GM12878 (cell line): ENCODE measurements at regions not wholly inside any gene's neighbourhood (a gene's known extent, or its start where the extent isn't known, plus 50 kb on each side); places are given as distances from the start of the nearest gene placed in this dataset.

Source experiments
- ATAC-seq: fragments of 200-7000 bp; cut with Tn5 transposase; 3 replicates; pipeline ENCODE4 v1.9.1; 2020; ENCODE audit warnings: mild to moderate bottlenecking, moderate library complexity
- BruUV-seq: library from RNA; stranded (reverse); fragments of 400-500 nt; replicated peaks from 2 replicates; lab custom pipeline; 2021; lab: Mats Ljungman, UMichigan
- CTCF ChIA-PET: fragments of 300-600 bp; sonication (Branson Sonifier 250); formaldehyde crosslinking; extraction: SDS; loops from one replicate; lab custom pipeline; 2021; ENCODE audit warnings: inconsistent platforms; lab: Yijun Ruan, JAX
- POLR2A ChIA-PET: fragments of 350-600 bp; formaldehyde crosslinking; extraction: SDS; loops from one replicate; lab custom pipeline; 2021; ENCODE audit warnings: inconsistent platforms; lab: Charles Lee
- RAD21 ChIA-PET: fragments of 300-600 bp; sonication (Branson Sonifier 250); formaldehyde crosslinking; loops from one replicate; lab custom pipeline; 2023; ENCODE audit warnings: antibody characterized with exemption; ENCODE audit not compliant: unreplicated experiment; lab: Charles Lee
- SMC1A ChIA-PET: fragments of 300-600 bp; sonication (Branson Sonifier 250); formaldehyde crosslinking; loops from one replicate; lab custom pipeline; 2023; ENCODE audit not compliant: unreplicated experiment, uncharacterized antibody; lab: Charles Lee
- DNase-seq: peaks from one replicate; pipeline ENCODE4 v3.0.0-alpha.2; 2011; ENCODE audit warnings: low read depth, low spot score
- FAIRE-seq: peaks from 3 replicates; lab custom pipeline; 2011; peaks lifted over from hg19 to GRCh38; lab: Jason Lieb, UNC
- H2AFZ ChIP-seq: 2 replicates; pipeline ENCODE4 v1.6.0; 2011; ENCODE audit warnings: low read depth, low read length, control low read depth; ENCODE audit not compliant: control insufficient read depth
- H3K27ac ChIP-seq: 2 replicates; pipeline ENCODE4 v1.5.1; 2011; ENCODE audit warnings: control low read depth; ENCODE audit not compliant: control insufficient read depth, insufficient read depth
- H3K27me3 ChIP-seq, 2 experiments: replicated peaks in 1 of 2; 2 replicates each; pipeline versions ENCODE4 v1.6.0 to v1.6.1; 2011; ENCODE audit warnings: low read length in 1 of 2; ENCODE audit not compliant: control insufficient read depth in 2 of 2, insufficient read depth in 2 of 2
- H3K36me3 ChIP-seq, 2 experiments: 2 replicates each; pipeline ENCODE4 v1.5.1; 2011; ENCODE audit warnings: low read length in 1 of 2; ENCODE audit not compliant: control insufficient read depth in 2 of 2, insufficient read depth in 2 of 2
- H3K4me1 ChIP-seq: 2 replicates; pipeline ENCODE4 v1.6.1; 2011; ENCODE audit warnings: mild to moderate bottlenecking, low read length, moderate library complexity, mixed read lengths; ENCODE audit not compliant: control insufficient read depth, insufficient read depth
- H3K4me2 ChIP-seq: 2 replicates; pipeline ENCODE4 v1.6.0; 2011; ENCODE audit warnings: control low read depth; ENCODE audit not compliant: control insufficient read depth, insufficient read depth
- H3K4me3 ChIP-seq: fragments of 200-600 bp; sonication (generic); 2 replicates; pipeline ENCODE4 v1.5.1; 2016
- H3K79me2 ChIP-seq: 2 replicates; pipeline ENCODE4 v1.6.0; 2011; ENCODE audit warnings: low read length; ENCODE audit not compliant: control insufficient read depth, insufficient read depth
- H3K9ac ChIP-seq: 2 replicates; pipeline ENCODE4 v1.8.0; 2011; ENCODE audit warnings: low read length, control low read depth, mixed read lengths; ENCODE audit not compliant: control insufficient read depth, insufficient read depth
- H3K9me3 ChIP-seq: replicated peaks from 3 replicates; pipeline ENCODE4 v1.5.1; 2011; ENCODE audit warnings: mild to moderate bottlenecking, low read length; ENCODE audit not compliant: control insufficient read depth, insufficient read depth
- H4K20me1 ChIP-seq: 2 replicates; pipeline ENCODE4 v1.6.0; 2011; ENCODE audit not compliant: control insufficient read depth, insufficient read depth
- BHLHE40 ChIP-seq, 2 experiments: fragments of 450-650 bp in 1 of 2; IDR thresholded peaks; 2 replicates each; pipeline ENCODE4 v1.6.1; 2011 to 2017; ENCODE audit warnings: low read depth in 2 of 2, borderline replicate concordance in 1 of 2, improper control_type of control experiment in 1 of 2, low read length in 1 of 2, mild to moderate bottlenecking in 1 of 2
- E2F8 ChIP-seq: fragments of 450-650 bp; IDR thresholded peaks from 2 replicates; pipeline ENCODE4 v1.6.1; 2018; ENCODE audit warnings: mild to moderate bottlenecking, low read depth, moderate library complexity; ENCODE audit not compliant: partially characterized antibody
- ETV6 ChIP-seq, 2 experiments: fragments of 450-650 bp in 1 of 2; IDR thresholded peaks in 1 of 2; conservative IDR thresholded peaks in 1 of 2; 2 replicates each; pipeline ENCODE4 v1.6.1; 2014; ENCODE audit warnings: antibody characterized with exemption in 1 of 2, borderline replicate concordance in 1 of 2, low read depth in 1 of 2, mild to moderate bottlenecking in 1 of 2, moderate library complexity in 1 of 2
- GATAD2B ChIP-seq: fragments of 450-650 bp; conservative IDR thresholded peaks from 2 replicates; pipeline ENCODE4 v1.6.1; 2017; ENCODE audit warnings: low read depth, mild to moderate bottlenecking, moderate library complexity
- HDAC6 ChIP-seq: fragments of 200-600 bp; sonication (generic); IDR thresholded peaks from one replicate; pipeline ENCODE4 v1.8.0; 2017; ENCODE audit warnings: antibody characterized with exemption; ENCODE audit not compliant: unreplicated experiment
- HDGF ChIP-seq: fragments of 450-650 bp; IDR thresholded peaks from 2 replicates; pipeline ENCODE4 v1.6.1; 2016; ENCODE audit warnings: antibody characterized with exemption
- MYB ChIP-seq: fragments of 150-350 bp; IDR thresholded peaks from 2 replicates; pipeline ENCODE4 v1.6.1; 2014; ENCODE audit warnings: mild to moderate bottlenecking, low read depth, low read length, borderline replicate concordance
- NR2C2 ChIP-seq: IDR thresholded peaks from 2 replicates; pipeline ENCODE4 v1.6.1; 2011; ENCODE audit warnings: borderline replicate concordance, low read depth; ENCODE audit not compliant: control insufficient read depth, insufficient read length
- RAD51 ChIP-seq: fragments of 450-650 bp; IDR thresholded peaks from 2 replicates; pipeline ENCODE4 v1.6.1; 2016; ENCODE audit warnings: moderate library complexity, mild to moderate bottlenecking, inconsistent platforms
- SP1 ChIP-seq: IDR thresholded peaks from one replicate; pipeline ENCODE4 v1.6.1; 2011; ENCODE audit warnings: low read depth, low read length
- ZBTB40 ChIP-seq: fragments of 450-650 bp; IDR thresholded peaks from 2 replicates; pipeline ENCODE4 v1.6.1; 2016; ENCODE audit warnings: mild to moderate bottlenecking, moderate library complexity, borderline replicate concordance
- WGBS: methylation state at CpG from one replicate; pipeline ENCODE4 v1.1.6; 2016; ENCODE audit warnings: low lambda C conversion rate; ENCODE audit not compliant: insufficient replicate concordance, insufficient coverage; ENCODE audit errors: missing lambda C conversion rate; 5-methylcytosine and 5-hydroxymethylcytosine counted together
- in situ Hi-C: fragments of 300-500 bp; cut with MboI; formaldehyde crosslinking; loops from 9 replicates; pipeline ENCODE4 v1.14.3; 2018; ENCODE audit warnings: mixed read lengths
- intact Hi-C: fragments of 100-400 bp; cut with micrococcal nuclease; formaldehyde crosslinking; loops from one replicate; pipeline ENCODE4 v1.14.2; 2022; ENCODE audit not compliant: unreplicated experiment
- TF ChIP-seq, protein P1 (sequence below): IDR thresholded peaks from 2 replicates; pipeline ENCODE4 v1.6.1; 2011; ENCODE audit warnings: low read depth, low read length, improper control_type of control experiment, borderline replicate concordance

DNA sequence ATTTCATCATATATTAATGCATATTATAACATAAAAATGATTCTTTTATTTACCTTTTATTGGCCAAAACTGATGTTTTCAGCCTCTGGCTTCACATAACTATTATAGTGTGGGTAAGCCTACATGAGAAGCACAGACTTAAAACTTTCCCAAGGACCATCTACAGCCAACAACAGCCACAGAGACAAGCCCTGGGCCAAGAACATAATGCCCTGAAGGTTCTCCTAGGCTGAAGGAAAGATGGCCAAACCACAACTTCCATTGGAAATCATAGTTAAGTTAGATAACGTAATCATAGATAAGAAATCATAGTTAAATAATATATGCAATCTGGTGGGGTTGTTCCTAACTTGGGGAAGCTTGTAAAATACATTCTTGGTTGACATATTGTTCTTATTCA is 280.0 kb upstream of the EMCN start:
- 0% methylated on average over 1 of the region's 1 CpG for WGBS
- BruUV-seq, result no TSS peak
- in situ Hi-C loops, result no loop called here

More for the DNA sequence above, 280.0 kb upstream of the EMCN start:
- Histone ChIP-seq H3K4me1 (no peaks in the 10 kb centered on the region), H3K9me3 (no peaks in the 10 kb centered on the region), H3K27ac (no peak overlapping the region), H3K79me2 (no peaks in the 10 kb centered on the region), H3K36me3 (no peaks in the 10 kb centered on the region), H4K20me1 (no peaks in the 10 kb centered on the region), H3K9ac (no peak overlapping the region), H3K4me3 (no peak overlapping the region), H2AFZ (no peak overlapping the region), H3K4me2 (no peak overlapping the region), H3K27me3 (no peaks in the 10 kb centered on the region)
- DNase-seq, result no peak
- CTCF ChIA-PET, result no interaction called here
- POLR2A ChIA-PET, result no interaction called here
- intact Hi-C loops, result no loop called here
- SMC1A ChIA-PET, result interaction anchor here (0.6 kb wide), 1 partner anchor 45 kb away, joined by 3 read pairs; no protein-coding TSS in a partner anchor
- TF ChIP-seq, protein P1, sequence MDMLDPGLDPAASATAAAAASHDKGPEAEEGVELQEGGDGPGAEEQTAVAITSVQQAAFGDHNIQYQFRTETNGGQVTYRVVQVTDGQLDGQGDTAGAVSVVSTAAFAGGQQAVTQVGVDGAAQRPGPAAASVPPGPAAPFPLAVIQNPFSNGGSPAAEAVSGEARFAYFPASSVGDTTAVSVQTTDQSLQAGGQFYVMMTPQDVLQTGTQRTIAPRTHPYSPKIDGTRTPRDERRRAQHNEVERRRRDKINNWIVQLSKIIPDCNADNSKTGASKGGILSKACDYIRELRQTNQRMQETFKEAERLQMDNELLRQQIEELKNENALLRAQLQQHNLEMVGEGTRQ, result no peak
- TF ChIP-seq RAD51 (no peak), HDAC6 (no peak), BHLHE40 (IDR thresholded peaks at IDR 0.05; ENCODE audit: borderline replicate concordance in 1 of 2, low read depth in 2 of 2, low read length in 1 of 2) (no peak), ZBTB40 (no peak), ETV6 (conservative IDR thresholded peaks at IDR 0.05 in 1 of 2, IDR thresholded peaks at IDR 0.05 in 1 of 2; ENCODE audit: borderline replicate concordance in 1 of 2, low read depth in 1 of 2) (no peak), MYB (no peak), GATAD2B (no peak), HDGF (no peak), SP1 (no peak), E2F8 (no peak), NR2C2 (no peak)
- ATAC-seq, result no peak
- no peak for FAIRE-seq
- RAD21 ChIA-PET, result interaction anchor here (0.6 kb wide), 1 partner anchor 622 kb away, joined by 3 read pairs; no protein-coding TSS in a partner anchor
